ENCODE measurements at regions not wholly inside any gene's neighbourhood (a gene's known extent, or its start where the extent isn't known, plus 50 kb on each side); places are given as distances from the start of the nearest gene placed in this dataset.

DNA sequence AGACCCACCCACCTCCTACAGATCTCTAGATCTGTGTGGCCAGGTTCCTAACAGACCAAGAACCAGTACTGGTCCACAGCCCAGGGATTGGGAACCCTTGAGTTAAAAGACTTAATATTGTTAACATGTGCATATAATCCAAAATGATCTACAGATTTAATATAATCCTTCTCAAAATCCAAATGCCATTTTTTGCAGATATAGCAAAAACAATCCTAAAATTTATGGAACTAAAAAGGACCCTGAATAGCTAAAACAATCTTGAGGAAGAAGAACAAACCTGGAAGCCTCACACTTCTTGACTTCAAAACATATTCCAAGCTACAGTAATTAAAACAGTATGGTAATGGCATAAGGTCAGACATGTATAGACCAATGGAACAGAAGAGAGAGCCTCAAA, 206.9 kb upstream of the SIX2 start:
- TF ChIP-seq RARB (CRISPR knock-in tag; IDR thresholded peaks at IDR 0.05) (no peak), ZNF565 (CRISPR knock-in tag; conservative IDR thresholded peaks at IDR 0.05; ENCODE audit: low read depth) (no peak), ZFP30 (CRISPR knock-in tag; IDR thresholded peaks at IDR 0.05) (no peak), CSDC2 (CRISPR knock-in tag; IDR thresholded peaks at IDR 0.05) (no peak), ZFP3 (CRISPR knock-in tag; IDR thresholded peaks at IDR 0.05) (no peak), ISL1 (CRISPR knock-in tag; IDR thresholded peaks at IDR 0.05) (no peak), ESRRG (CRISPR knock-in tag; IDR thresholded peaks at IDR 0.05) (no peak), TOX (CRISPR knock-in tag; IDR thresholded peaks at IDR 0.05; ENCODE audit: borderline replicate concordance) (no peak), BACH2 (CRISPR knock-in tag; IDR thresholded peaks at IDR 0.05; ENCODE audit: borderline replicate concordance) (no peak)
- TF ChIP-seq, protein P1, sequence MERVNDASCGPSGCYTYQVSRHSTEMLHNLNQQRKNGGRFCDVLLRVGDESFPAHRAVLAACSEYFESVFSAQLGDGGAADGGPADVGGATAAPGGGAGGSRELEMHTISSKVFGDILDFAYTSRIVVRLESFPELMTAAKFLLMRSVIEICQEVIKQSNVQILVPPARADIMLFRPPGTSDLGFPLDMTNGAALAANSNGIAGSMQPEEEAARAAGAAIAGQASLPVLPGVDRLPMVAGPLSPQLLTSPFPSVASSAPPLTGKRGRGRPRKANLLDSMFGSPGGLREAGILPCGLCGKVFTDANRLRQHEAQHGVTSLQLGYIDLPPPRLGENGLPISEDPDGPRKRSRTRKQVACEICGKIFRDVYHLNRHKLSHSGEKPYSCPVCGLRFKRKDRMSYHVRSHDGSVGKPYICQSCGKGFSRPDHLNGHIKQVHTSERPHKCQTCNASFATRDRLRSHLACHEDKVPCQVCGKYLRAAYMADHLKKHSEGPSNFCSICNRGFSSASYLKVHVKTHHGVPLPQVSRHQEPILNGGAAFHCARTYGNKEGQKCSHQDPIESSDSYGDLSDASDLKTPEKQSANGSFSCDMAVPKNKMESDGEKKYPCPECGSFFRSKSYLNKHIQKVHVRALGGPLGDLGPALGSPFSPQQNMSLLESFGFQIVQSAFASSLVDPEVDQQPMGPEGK (CRISPR knock-in tag; IDR thresholded peaks at IDR 0.05; ENCODE audit: borderline replicate concordance): no peak
- TF ChIP-seq, protein P2, sequence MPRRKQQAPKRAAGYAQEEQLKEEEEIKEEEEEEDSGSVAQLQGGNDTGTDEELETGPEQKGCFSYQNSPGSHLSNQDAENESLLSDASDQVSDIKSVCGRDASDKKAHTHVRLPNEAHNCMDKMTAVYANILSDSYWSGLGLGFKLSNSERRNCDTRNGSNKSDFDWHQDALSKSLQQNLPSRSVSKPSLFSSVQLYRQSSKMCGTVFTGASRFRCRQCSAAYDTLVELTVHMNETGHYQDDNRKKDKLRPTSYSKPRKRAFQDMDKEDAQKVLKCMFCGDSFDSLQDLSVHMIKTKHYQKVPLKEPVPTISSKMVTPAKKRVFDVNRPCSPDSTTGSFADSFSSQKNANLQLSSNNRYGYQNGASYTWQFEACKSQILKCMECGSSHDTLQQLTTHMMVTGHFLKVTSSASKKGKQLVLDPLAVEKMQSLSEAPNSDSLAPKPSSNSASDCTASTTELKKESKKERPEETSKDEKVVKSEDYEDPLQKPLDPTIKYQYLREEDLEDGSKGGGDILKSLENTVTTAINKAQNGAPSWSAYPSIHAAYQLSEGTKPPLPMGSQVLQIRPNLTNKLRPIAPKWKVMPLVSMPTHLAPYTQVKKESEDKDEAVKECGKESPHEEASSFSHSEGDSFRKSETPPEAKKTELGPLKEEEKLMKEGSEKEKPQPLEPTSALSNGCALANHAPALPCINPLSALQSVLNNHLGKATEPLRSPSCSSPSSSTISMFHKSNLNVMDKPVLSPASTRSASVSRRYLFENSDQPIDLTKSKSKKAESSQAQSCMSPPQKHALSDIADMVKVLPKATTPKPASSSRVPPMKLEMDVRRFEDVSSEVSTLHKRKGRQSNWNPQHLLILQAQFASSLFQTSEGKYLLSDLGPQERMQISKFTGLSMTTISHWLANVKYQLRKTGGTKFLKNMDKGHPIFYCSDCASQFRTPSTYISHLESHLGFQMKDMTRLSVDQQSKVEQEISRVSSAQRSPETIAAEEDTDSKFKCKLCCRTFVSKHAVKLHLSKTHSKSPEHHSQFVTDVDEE (CRISPR knock-in tag; IDR thresholded peaks at IDR 0.05): no peak
- TF ChIP-seq, protein P3, sequence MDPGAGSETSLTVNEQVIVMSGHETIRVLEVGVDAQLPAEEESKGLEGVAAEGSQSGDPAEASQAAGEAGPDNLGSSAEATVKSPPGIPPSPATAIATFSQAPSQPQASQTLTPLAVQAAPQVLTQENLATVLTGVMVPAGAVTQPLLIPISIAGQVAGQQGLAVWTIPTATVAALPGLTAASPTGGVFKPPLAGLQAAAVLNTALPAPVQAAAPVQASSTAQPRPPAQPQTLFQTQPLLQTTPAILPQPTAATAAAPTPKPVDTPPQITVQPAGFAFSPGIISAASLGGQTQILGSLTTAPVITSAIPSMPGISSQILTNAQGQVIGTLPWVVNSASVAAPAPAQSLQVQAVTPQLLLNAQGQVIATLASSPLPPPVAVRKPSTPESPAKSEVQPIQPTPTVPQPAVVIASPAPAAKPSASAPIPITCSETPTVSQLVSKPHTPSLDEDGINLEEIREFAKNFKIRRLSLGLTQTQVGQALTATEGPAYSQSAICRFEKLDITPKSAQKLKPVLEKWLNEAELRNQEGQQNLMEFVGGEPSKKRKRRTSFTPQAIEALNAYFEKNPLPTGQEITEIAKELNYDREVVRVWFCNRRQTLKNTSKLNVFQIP (CRISPR knock-in tag; IDR thresholded peaks at IDR 0.05; ENCODE audit: borderline replicate concordance, low read depth): no peak
